DMS53 treated with DMSO at 0.1 percent for 48 hours (cell line): ENCODE measurements at regions not wholly inside any gene's neighbourhood (a gene's known extent, or its start where the extent isn't known, plus 50 kb on each side); places are given as distances from the start of the nearest gene placed in this dataset.

ENCODE experiments used
- DNase-seq: peaks from one replicate; lab custom pipeline; 2025; ENCODE audit not compliant: unreplicated experiment; lab: John Stamatoyannopoulos, UW

GRCh38 chr2:236963631-236964182 lies 122.0 kb upstream of the COPS8 start:
- DNase-seq: no peak

GRCh38 chr2:236964291-236964690 lies 121.4 kb upstream of the COPS8 start:
- no peak for DNase-seq

GRCh38 chr2:236965021-236965840 lies 120.5 kb upstream of the COPS8 start:
- DNase-seq: no peak

GRCh38 chr2:236965841-236966096 lies 119.9 kb upstream of the COPS8 start:
- DNase-seq: no peak

- no peak for DNase-seq
These were observed 118.2 kb upstream of the COPS8 start for GRCh38 chr2:236967499-236967783.

GRCh38 chr2:236968101-236968879 lies 117.4 kb upstream of the COPS8 start:
- no peak for DNase-seq

GRCh38 chr2:236968880-236969534 lies 116.7 kb upstream of the COPS8 start:
- DNase-seq: no peak

- DNase-seq: no peak
These were observed 115.7 kb upstream of the COPS8 start for GRCh38 chr2:236969767-236970655.

GRCh38 chr2:236970656-236971010 lies 115.1 kb upstream of the COPS8 start:
- DNase-seq: no peak

- no peak for DNase-seq
These were observed 114.4 kb upstream of the COPS8 start for GRCh38 chr2:236971131-236971821.

- DNase-seq: no peak
These were observed 113.7 kb upstream of the COPS8 start for GRCh38 chr2:236971919-236972381.

- no peak for DNase-seq
These were observed 113.0 kb upstream of the COPS8 start for GRCh38 chr2:236972491-236973342.

GRCh38 chr2:236973343-236973980 lies 112.2 kb upstream of the COPS8 start:
- no peak for DNase-seq

GRCh38 chr2:236974148-236974547 lies 111.5 kb upstream of the COPS8 start:
- no peak for DNase-seq

- no peak for DNase-seq
These were observed 110.9 kb upstream of the COPS8 start for GRCh38 chr2:236974752-236975151.

GRCh38 chr2:236975766-236976165 lies 109.9 kb upstream of the COPS8 start:
- no peak for DNase-seq

GRCh38 chr2:236976266-236977062 lies 109.2 kb upstream of the COPS8 start:
- DNase-seq: no peak
